GM19372 (cell line): ENCODE measurements at regions not wholly inside any gene's neighbourhood (a gene's known extent, or its start where the extent isn't known, plus 50 kb on each side); places are given as distances from the start of the nearest gene placed in this dataset.
"Not testable (repeated sequence)": the region's sequence is repeated elsewhere in the genome, so short reads cannot be mapped to it uniquely, and the experiment has no call there.

Experiments
- ATAC-seq: cut with Tn5 transposase; IDR thresholded peaks from one replicate; pipeline ENCODE4 v1.9.1; 2021; ENCODE audit warnings: mild to moderate bottlenecking, low read depth, moderate library complexity; ENCODE audit not compliant: unreplicated experiment

GRCh38 chr14:105721996-105722709 is 195.8 kb downstream of the TMEM121 start:
- ATAC-seq = not testable (repeated sequence)

GRCh38 chr14:105723271-105723670 is 196.9 kb downstream of the TMEM121 start:
- not testable (repeated sequence) for ATAC-seq

GRCh38 chr14:105723776-105724175 is 197.4 kb downstream of the TMEM121 start:
- ATAC-seq = not testable (repeated sequence)

GRCh38 chr14:105729825-105730368 is 203.5 kb downstream of the TMEM121 start:
- ATAC-seq = not testable (repeated sequence)

GRCh38 chr14:105730731-105731130 is 204.3 kb downstream of the TMEM121 start:
- ATAC-seq = not testable (repeated sequence)

GRCh38 chr14:105731221-105731985 is 205.0 kb downstream of the TMEM121 start:
- not testable (repeated sequence) for ATAC-seq

GRCh38 chr14:105733081-105734065 is 207.0 kb downstream of the TMEM121 start:
- no peak for ATAC-seq

- ATAC-seq = not testable (repeated sequence)
Measured at GRCh38 chr14:105734241-105734640, 207.9 kb downstream of the TMEM121 start.

- not testable (repeated sequence) for ATAC-seq
Measured at GRCh38 chr14:105736331-105736730, 209.9 kb downstream of the TMEM121 start.

- no peak for ATAC-seq
Measured at GRCh38 chr14:105737504-105738246, 211.3 kb downstream of the TMEM121 start.

GRCh38 chr14:105738638-105739037 is 212.3 kb downstream of the TMEM121 start:
- ATAC-seq = no peak

GRCh38 chr14:105739331-105740102 is 213.1 kb downstream of the TMEM121 start:
- no peak for ATAC-seq

- ATAC-seq = not testable (repeated sequence)
Measured at GRCh38 chr14:105740272-105740671, 213.9 kb downstream of the TMEM121 start.

GRCh38 chr14:105740961-105741360 is 214.6 kb downstream of the TMEM121 start:
- not testable (repeated sequence) for ATAC-seq

GRCh38 chr14:105741707-105742530 is 215.5 kb downstream of the TMEM121 start:
- not testable (repeated sequence) for ATAC-seq

- ATAC-seq = no peak
Measured at GRCh38 chr14:105742531-105742848, 216.1 kb downstream of the TMEM121 start.

- not testable (repeated sequence) for ATAC-seq
Measured at GRCh38 chr14:105742904-105743701, 216.7 kb downstream of the TMEM121 start.
